OCI-LY7 (cell line): ENCODE measurements at regions not wholly inside any gene's neighbourhood (a gene's known extent, or its start where the extent isn't known, plus 50 kb on each side); places are given as distances from the start of the nearest gene placed in this dataset.

Experiments used
- CTCF ChIP-seq: fragments of 200-600 bp; sonication (generic); conservative IDR thresholded peaks from 2 replicates; pipeline ENCODE4 v1.5.1; 2014; ENCODE audit warnings: mild to moderate bottlenecking, antibody characterized with exemption, low read length, moderate library complexity, mixed read lengths
- EZH2phosphoT487 ChIP-seq: fragments of 200-600 bp; sonication (generic); IDR thresholded peaks from 2 replicates; pipeline ENCODE4 v1.6.1; 2018; ENCODE audit warnings: low read depth, borderline replicate concordance, mild to moderate bottlenecking, mixed run types, antibody characterized with exemption, low read length, moderate library complexity, mixed read lengths

- TF ChIP-seq EZH2phosphoT487: no peak
- TF ChIP-seq CTCF: no peak
Observed at GRCh38 chr2:180227461-180227860, 220.4 kb upstream of the CWC22 start.
